ENCODE measurements at regions not wholly inside any gene's neighbourhood (a gene's known extent, or its start where the extent isn't known, plus 50 kb on each side); places are given as distances from the start of the nearest gene placed in this dataset.

GRCh38 chr13:107992542-107992941 lies 222.8 kb downstream of the LIG4 start:
- TF ChIP-seq POLR2A (IDR thresholded peaks at IDR 0.05), result no peak
- TF ChIP-seq CTCF (IDR thresholded peaks at IDR 0.05), result no peak
- ATAC-seq, result no peak
- DNase-seq, result no peak
- Histone ChIP-seq H3K4me3 (no peak overlapping the region), H3K9me3 (peaks cover 0 to 7% (median 0%) of the 10 kb centered on the region in 12 donors), H3K27ac (no peak overlapping the region), H3K36me3 (no peaks in the 10 kb centered on the region), H3K4me1 (no peaks in the 10 kb centered on the region), H3K27me3 (no peaks in the 10 kb centered on the region)
- intact Hi-C loops (cut with DNase I), result no loop called here
- 53 to 70% (median 65%) methylated on average over 2 of the region's 2 CpGs for WGBS, 4 donors

GRCh38 chr13:107977071-107977574 lies 238.2 kb downstream of the LIG4 start:
- WGBS, 4 donors, result 70 to 78% (median 75%) methylated on average over 4 of the region's 4 CpGs
- no peak overlapping the region for H3K27ac ChIP-seq
- no peaks in the 10 kb centered on the region for H3K4me1 ChIP-seq
- ATAC-seq (no peak), DNase-seq (no peak)
- H3K36me3 ChIP-seq, result no peaks in the 10 kb centered on the region
- TF ChIP-seq POLR2A (IDR thresholded peaks at IDR 0.05) (no peak), CTCF (IDR thresholded peaks at IDR 0.05) (no peak)
- no peak overlapping the region for H3K4me3 ChIP-seq
- no peaks in the 10 kb centered on the region for H3K27me3 ChIP-seq
- H3K9me3 ChIP-seq, result no peaks in the 10 kb centered on the region
- intact Hi-C loops (cut with DNase I), result no loop called here

- Histone ChIP-seq H3K27me3 (no peaks in the 10 kb centered on the region), H3K27ac (no peak overlapping the region), H3K36me3 (no peaks in the 10 kb centered on the region), H3K4me3 (no peak overlapping the region), H3K4me1 (no peaks in the 10 kb centered on the region), H3K9me3 (no peaks in the 10 kb centered on the region)
- 76 to 82% (median 79%) methylated on average over 4 of the region's 4 CpGs for WGBS, 4 donors
- no peak for ATAC-seq
- DNase-seq, result no peak
- no peak for TF ChIP-seq POLR2A (IDR thresholded peaks at IDR 0.05)
- intact Hi-C loops (cut with DNase I), result no loop called here
Observed at GRCh38 chr13:107976628-107977027, 238.7 kb downstream of the LIG4 start.

- no peak for ATAC-seq
- 61 to 87% (median 81%) methylated on average over 2 of the region's 2 CpGs for WGBS, 4 donors
- DNase-seq, result no peak
- no peaks in the 10 kb centered on the region for H3K9me3 ChIP-seq
- intact Hi-C loops (cut with DNase I), result no loop called here
- no peaks in the 10 kb centered on the region for H3K4me1 ChIP-seq
- no peak overlapping the region for H3K27ac ChIP-seq
- H3K27me3 ChIP-seq, result no peaks in the 10 kb centered on the region
- no peak for TF ChIP-seq CTCF (IDR thresholded peaks at IDR 0.05)
- no peak for TF ChIP-seq POLR2A (IDR thresholded peaks at IDR 0.05)
- no peaks in the 10 kb centered on the region for H3K36me3 ChIP-seq
- H3K4me3 ChIP-seq, result no peak overlapping the region
Observed at GRCh38 chr13:107974409-107974808, 240.9 kb downstream of the LIG4 start.

GRCh38 chr13:107969546-107969945 lies 245.8 kb downstream of the LIG4 start:
- WGBS, 4 donors, result 73 to 77% (median 76%) methylated on average over 1 of the region's 1 CpG
- Histone ChIP-seq H3K9me3 (peaks cover 0 to 8% (median 0%) of the 10 kb centered on the region in 12 donors), H3K27ac (no peak overlapping the region), H3K4me3 (no peak overlapping the region), H3K4me1 (no peaks in the 10 kb centered on the region), H3K36me3 (no peaks in the 10 kb centered on the region), H3K27me3 (no peaks in the 10 kb centered on the region)
- ATAC-seq (no peak), DNase-seq (no peak)
- intact Hi-C loops (cut with DNase I), result no loop called here
- TF ChIP-seq POLR2A (IDR thresholded peaks at IDR 0.05) (no peak), CTCF (IDR thresholded peaks at IDR 0.05) (no peak)
